SK-N-MC (cell line): ENCODE measurements at regions not wholly inside any gene's neighbourhood (a gene's known extent, or its start where the extent isn't known, plus 50 kb on each side); places are given as distances from the start of the nearest gene placed in this dataset.

Experiments used
- EZH2 ChIP-seq: fragments of 200-600 bp; sonication (generic); IDR thresholded peaks from one replicate; pipeline ENCODE4 v1.6.1; 2017; ENCODE audit warnings: antibody characterized with exemption
- FOXP2 ChIP-seq: optimal IDR thresholded peaks from 2 replicates; pipeline ENCODE3; 2011; ENCODE audit warnings: mild to moderate bottlenecking, moderate library complexity; ENCODE audit not compliant: insufficient read depth; ENCODE audit errors: extremely low read length, control extremely low read depth
- POLR2AphosphoS5 ChIP-seq: IDR thresholded peaks from 2 replicates; pipeline ENCODE4 v1.6.1; 2012; ENCODE audit warnings: mild to moderate bottlenecking, low read depth, low read length, borderline replicate concordance

- TF ChIP-seq EZH2 (no peak), POLR2AphosphoS5 (no peak), FOXP2 (no peak)
These were observed 670.6 kb downstream of the SLC16A7 start for GRCh38 chr12:60266381-60266852.
